Adrenal gland (tissue), 9 donors: ENCODE measurements at regions not wholly inside any gene's neighbourhood (a gene's known extent, or its start where the extent isn't known, plus 50 kb on each side); places are given as distances from the start of the nearest gene placed in this dataset.

Experiments used
- DNase-seq, 7 donors: peaks; one replicate each; pipeline ENCODE4 v3.0.0-alpha.2; 2019 to 2020
- H3K27ac ChIP-seq, 5 donors: fragments of 200-600 bp; sonication (generic) in 4 of 5; 1 replicate in 3 of 5; 2 replicates in 2 of 5; pipeline versions ENCODE4 v1.5.1 to v1.8.0; 2016 to 2020; ENCODE audit warnings: mild to moderate bottlenecking in 1 of 5
- H3K27me3 ChIP-seq: fragments of 200-600 bp; 2 replicates; pipeline ENCODE4 v1.8.0; 2021
- H3K36me3 ChIP-seq, 2 donors: fragments of 200-600 bp; replicated peaks in 1 of 2; 1 replicate in 1 of 2; 2 replicates in 1 of 2; pipeline versions ENCODE4 v1.5.1 to v1.8.0; 2018 to 2022
- H3K4me1 ChIP-seq, 2 donors: fragments of 200-600 bp; replicated peaks in 1 of 2; 1 replicate in 1 of 2; 2 replicates in 1 of 2; pipeline versions ENCODE4 v1.5.1 to v1.8.0; 2018 to 2021
- H3K4me3 ChIP-seq, 4 donors: fragments of 200-600 bp; sonication (generic) in 3 of 4; one replicate each; pipeline ENCODE4 v1.5.1; 2016 to 2018
- H3K9me3 ChIP-seq, 3 donors: fragments of 200-600 bp; sonication (generic) in 1 of 3; replicated peaks in 1 of 3; 1 replicate in 2 of 3; 2 replicates in 1 of 3; pipeline versions ENCODE4 v1.5.1 to v1.8.0; 2016 to 2021
- CTCF ChIP-seq, 6 experiments: fragments of 450-650 bp in 4 of 6; fragments of 200-600 bp in 2 of 6; sonication (generic) in 1 of 6; IDR thresholded peaks; 1 replicate in 5 of 6; 2 replicates in 1 of 6; pipeline versions ENCODE4 v1.5.1 to v1.8.0; 2016 to 2021; ENCODE audit warnings: antibody characterized with exemption in 6 of 6, mild to moderate bottlenecking in 2 of 6, moderate library complexity in 1 of 6
- POLR2A ChIP-seq, 2 donors: fragments of 450-650 bp; IDR thresholded peaks; one replicate each; pipeline ENCODE4 v1.6.1; 2017; ENCODE audit warnings: antibody characterized with exemption in 2 of 2, mild to moderate bottlenecking in 2 of 2, moderate library complexity in 1 of 2
- WGBS, 4 donors: extraction: QIAGEN DNeasy Blood & Tissue Kit in 2 of 4; methylation state at CpG; one replicate each; pipeline versions ENCODE4 v1.1.5 to v1.1.7; 2013 to 2017; 5-methylcytosine and 5-hydroxymethylcytosine counted together
- intact Hi-C, 2 donors: fragments of 100-400 bp; cut with DNase I; formaldehyde crosslinking; loops; one replicate each; pipeline versions ENCODE4 v1.14.1 to v1.15.0; 2022 to 2023
- donor health status: healthy with polysubstance abuse.
- donor health status: Bipolar disorder and iron deficiency.
- donor health status: DM: yes; HTN: yes; CAD: no.
- donor health status: DM: no; HTN: no; CAD: no.
- donor health status: DM: no; HTN: no; CAD: no.

- H3K27me3 ChIP-seq = no peaks in the 10 kb centered on the region
- intact Hi-C loops = no loop called here
These were observed 52.3 kb downstream of the PLEKHG1 start for GRCh38 chr6:150651808-150652470.

GRCh38 chr6:150652848-150653613 lies 53.3 kb downstream of the PLEKHG1 start:
- no peaks in the 10 kb centered on the region for H3K36me3 ChIP-seq
- H3K9me3 ChIP-seq = no peaks in the 10 kb centered on the region
- no peaks in the 10 kb centered on the region for H3K4me1 ChIP-seq
- intact Hi-C loops = no loop called here
- no peak for DNase-seq
- H3K27ac ChIP-seq = no peak overlapping the region
- TF ChIP-seq POLR2A (IDR thresholded peaks at IDR 0.05) (no peak), CTCF (IDR thresholded peaks at IDR 0.05) (no peak)
- no peak overlapping the region for H3K4me3 ChIP-seq
- 79 to 91% (median 84%) methylated on average over 7 of the region's 7 CpGs for WGBS, 4 donors
- H3K27me3 ChIP-seq = no peaks in the 10 kb centered on the region

More at GRCh38 chr6:150651808-150652470, 52.3 kb downstream of the PLEKHG1 start:
- Histone ChIP-seq H3K4me3 (no peak overlapping the region), H3K4me1 (no peaks in the 10 kb centered on the region), H3K9me3 (no peaks in the 10 kb centered on the region), H3K36me3 (no peaks in the 10 kb centered on the region), H3K27ac (no peak overlapping the region)
- TF ChIP-seq POLR2A (IDR thresholded peaks at IDR 0.05) (no peak), CTCF (IDR thresholded peaks at IDR 0.05) (no peak)
- 78 to 85% (median 82%) methylated on average over 6 of the region's 6 CpGs for WGBS, 4 donors
- DNase-seq = no peak

- H3K9me3 ChIP-seq = no peaks in the 10 kb centered on the region
- H3K27me3 ChIP-seq = no peaks in the 10 kb centered on the region
- intact Hi-C loops = no loop called here
- no peak overlapping the region for H3K4me3 ChIP-seq
- DNase-seq = no peak
- TF ChIP-seq POLR2A (IDR thresholded peaks at IDR 0.05) (no peak), CTCF (IDR thresholded peaks at IDR 0.05) (no peak)
- no peaks in the 10 kb centered on the region for H3K36me3 ChIP-seq
- no peak overlapping the region for H3K27ac ChIP-seq
- WGBS, 4 donors = 67 to 79% (median 76%) methylated on average over 3 of the region's 3 CpGs
- no peaks in the 10 kb centered on the region for H3K4me1 ChIP-seq
These were observed 54.9 kb downstream of the PLEKHG1 start for GRCh38 chr6:150654608-150655007.

- Histone ChIP-seq H3K9me3 (no peaks in the 10 kb centered on the region), H3K4me1 (no peaks in the 10 kb centered on the region), H3K36me3 (no peaks in the 10 kb centered on the region), H3K4me3 (no peak overlapping the region), H3K27ac (no peak overlapping the region), H3K27me3 (no peaks in the 10 kb centered on the region)
- 26 to 41% (median 39%) methylated on average over 1 of the region's 1 CpG for WGBS, 4 donors
- TF ChIP-seq POLR2A (IDR thresholded peaks at IDR 0.05) (no peak), CTCF (IDR thresholded peaks at IDR 0.05) (no peak)
- DNase-seq = no peak
- intact Hi-C loops = no loop called here
These were observed 56.5 kb downstream of the PLEKHG1 start for GRCh38 chr6:150656156-150656555.
